ENCODE measurements at regions not wholly inside any gene's neighbourhood (a gene's known extent, or its start where the extent isn't known, plus 50 kb on each side); places are given as distances from the start of the nearest gene placed in this dataset.
A peak's percentile ranks its signal among the peaks of the same experiment; 100 is the strongest.

GRCh38 chr6:54694928-54695532 is 151.5 kb upstream of the FAM83B start:
- Histone ChIP-seq H3K27ac (no peak overlapping the region), H3K27me3 (no peaks in the 10 kb centered on the region), H3K36me3 (replicated peaks in 1 of 2; ENCODE audit: insufficient read depth in 1 of 2, low read depth in 2 of 2) (no peaks in the 10 kb centered on the region), H3K4me3 (no peak overlapping the region), H3K4me1 (peaks cover 7% of the 10 kb centered on the region), H3K9me3 (no peaks in the 10 kb centered on the region)
- no peak for TF ChIP-seq POLR2A (IDR thresholded peaks at IDR 0.05)
- TF ChIP-seq CTCF (IDR thresholded peaks at IDR 0.05) = no peak
- no peak for DNase-seq
- intact Hi-C loops (cut with DNase I) = no loop called here
- no peak for ATAC-seq
- 84 to 94% methylated on average over 3 of the region's 3 CpGs for WGBS, 2 donors

GRCh38 chr6:54695815-54696214 is 150.8 kb upstream of the FAM83B start:
- no peaks in the 10 kb centered on the region for H3K36me3 ChIP-seq (replicated peaks in 1 of 2; ENCODE audit: insufficient read depth in 1 of 2, low read depth in 2 of 2)
- no peak for TF ChIP-seq POLR2A (IDR thresholded peaks at IDR 0.05)
- TF ChIP-seq CTCF (IDR thresholded peaks at IDR 0.05) = no peak
- no peaks in the 10 kb centered on the region for H3K9me3 ChIP-seq
- no peaks in the 10 kb centered on the region for H3K27me3 ChIP-seq
- DNase-seq = no peak
- WGBS, 2 donors = 72 to 73% methylated on average over 3 of the region's 3 CpGs
- intact Hi-C loops (cut with DNase I) = no loop called here
- H3K4me3 ChIP-seq = no peak overlapping the region
- H3K4me1 ChIP-seq = peaks cover 7% of the 10 kb centered on the region
- no peak for ATAC-seq
- no peak overlapping the region for H3K27ac ChIP-seq

GRCh38 chr6:54697424-54697823 is 149.1 kb upstream of the FAM83B start:
- WGBS, 2 donors = 4 to 6% methylated on average over 3 of the region's 3 CpGs
- TF ChIP-seq POLR2A (IDR thresholded peaks at IDR 0.05) = no peak
- TF ChIP-seq CTCF (IDR thresholded peaks at IDR 0.05) = peak; percentile 10 to 74 (median 40)
- Histone ChIP-seq H3K27me3 (no peaks in the 10 kb centered on the region), H3K27ac (no peak overlapping the region), H3K9me3 (no peaks in the 10 kb centered on the region), H3K36me3 (replicated peaks in 1 of 2; ENCODE audit: insufficient read depth in 1 of 2, low read depth in 2 of 2) (no peaks in the 10 kb centered on the region), H3K4me1 (peaks cover 7% of the 10 kb centered on the region), H3K4me3 (no peak overlapping the region)
- ATAC-seq (peak; percentile 75), DNase-seq (peak in 1 of 4 donors; percentile 21)
- intact Hi-C loops (cut with DNase I) = no loop called here

- WGBS, 2 donors = 31 to 36% methylated on average over 3 of the region's 3 CpGs
- TF ChIP-seq CTCF (IDR thresholded peaks at IDR 0.05) (no peak), POLR2A (IDR thresholded peaks at IDR 0.05) (no peak)
- no peak overlapping the region for H3K4me3 ChIP-seq
- ATAC-seq (no peak), DNase-seq (no peak)
- H3K4me1 ChIP-seq = peaks cover 7% of the 10 kb centered on the region
- H3K36me3 ChIP-seq (replicated peaks in 1 of 2; ENCODE audit: insufficient read depth in 1 of 2, low read depth in 2 of 2) = no peaks in the 10 kb centered on the region
- intact Hi-C loops (cut with DNase I) = no loop called here
- no peaks in the 10 kb centered on the region for H3K27me3 ChIP-seq
- no peak overlapping the region for H3K27ac ChIP-seq
- no peaks in the 10 kb centered on the region for H3K9me3 ChIP-seq
Measured at GRCh38 chr6:54698974-54699373, 147.6 kb upstream of the FAM83B start.

- Histone ChIP-seq H3K27ac (no peak overlapping the region), H3K4me1 (peaks cover 7% of the 10 kb centered on the region), H3K9me3 (no peaks in the 10 kb centered on the region), H3K4me3 (no peak overlapping the region), H3K27me3 (no peaks in the 10 kb centered on the region), H3K36me3 (replicated peaks in 1 of 2; ENCODE audit: insufficient read depth in 1 of 2, low read depth in 2 of 2) (no peaks in the 10 kb centered on the region)
- intact Hi-C loops (cut with DNase I) = no loop called here
- 43 to 56% methylated on average over 2 of the region's 2 CpGs for WGBS, 2 donors
- TF ChIP-seq CTCF (IDR thresholded peaks at IDR 0.05) (no peak), POLR2A (IDR thresholded peaks at IDR 0.05) (no peak)
- no peak for DNase-seq
- ATAC-seq = no peak
Measured at GRCh38 chr6:54700158-54700557, 146.4 kb upstream of the FAM83B start.

Measured in body of pancreas (tissue), 4 donors.